ENCODE measurements at regions not wholly inside any gene's neighbourhood (a gene's known extent, or its start where the extent isn't known, plus 50 kb on each side); places are given as distances from the start of the nearest gene placed in this dataset.

DNA sequence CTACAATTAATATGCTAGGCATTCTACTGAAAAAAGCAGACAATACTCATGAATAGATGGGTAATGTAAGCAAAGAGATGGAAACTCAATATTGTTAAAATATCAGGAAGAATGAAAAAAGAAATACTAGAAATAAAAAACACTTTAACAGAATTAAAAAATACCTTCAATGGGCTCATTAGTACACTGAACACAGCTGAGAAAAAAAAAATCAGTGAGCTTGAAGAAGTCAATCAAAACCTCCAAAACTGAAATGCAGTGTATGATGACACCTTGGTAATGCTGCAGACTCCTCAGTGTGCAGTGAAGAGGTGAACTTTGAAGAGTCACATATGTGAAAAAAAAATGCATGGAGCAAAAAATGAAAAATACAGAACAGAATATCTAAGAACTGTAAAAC, 227.2 kb downstream of the TMEM26 start:
- Mint-ChIP-seq H3K36me3 (ENCODE audit: unreplicated experiment) (peaks cover 3% of the 10 kb centered on the region), H3K4me3 (ENCODE audit: unreplicated experiment) (no peak overlapping the region), H3K27me3 (ENCODE audit: unreplicated experiment) (peaks cover 40% of the 10 kb centered on the region), H3K9me3 (ENCODE audit: unreplicated experiment) (peaks cover 13% of the 10 kb centered on the region), H3K4me1 (ENCODE audit: unreplicated experiment) (peaks cover 5% of the 10 kb centered on the region), H3K27ac (ENCODE audit: unreplicated experiment) (no peak overlapping the region)
- TF ChIP-seq, protein P1, sequence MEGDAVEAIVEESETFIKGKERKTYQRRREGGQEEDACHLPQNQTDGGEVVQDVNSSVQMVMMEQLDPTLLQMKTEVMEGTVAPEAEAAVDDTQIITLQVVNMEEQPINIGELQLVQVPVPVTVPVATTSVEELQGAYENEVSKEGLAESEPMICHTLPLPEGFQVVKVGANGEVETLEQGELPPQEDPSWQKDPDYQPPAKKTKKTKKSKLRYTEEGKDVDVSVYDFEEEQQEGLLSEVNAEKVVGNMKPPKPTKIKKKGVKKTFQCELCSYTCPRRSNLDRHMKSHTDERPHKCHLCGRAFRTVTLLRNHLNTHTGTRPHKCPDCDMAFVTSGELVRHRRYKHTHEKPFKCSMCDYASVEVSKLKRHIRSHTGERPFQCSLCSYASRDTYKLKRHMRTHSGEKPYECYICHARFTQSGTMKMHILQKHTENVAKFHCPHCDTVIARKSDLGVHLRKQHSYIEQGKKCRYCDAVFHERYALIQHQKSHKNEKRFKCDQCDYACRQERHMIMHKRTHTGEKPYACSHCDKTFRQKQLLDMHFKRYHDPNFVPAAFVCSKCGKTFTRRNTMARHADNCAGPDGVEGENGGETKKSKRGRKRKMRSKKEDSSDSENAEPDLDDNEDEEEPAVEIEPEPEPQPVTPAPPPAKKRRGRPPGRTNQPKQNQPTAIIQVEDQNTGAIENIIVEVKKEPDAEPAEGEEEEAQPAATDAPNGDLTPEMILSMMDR (IDR thresholded peaks at IDR 0.05): no peak
- DNase-seq (ENCODE audit: extremely low spot score, unreplicated experiment): no peak

DNA sequence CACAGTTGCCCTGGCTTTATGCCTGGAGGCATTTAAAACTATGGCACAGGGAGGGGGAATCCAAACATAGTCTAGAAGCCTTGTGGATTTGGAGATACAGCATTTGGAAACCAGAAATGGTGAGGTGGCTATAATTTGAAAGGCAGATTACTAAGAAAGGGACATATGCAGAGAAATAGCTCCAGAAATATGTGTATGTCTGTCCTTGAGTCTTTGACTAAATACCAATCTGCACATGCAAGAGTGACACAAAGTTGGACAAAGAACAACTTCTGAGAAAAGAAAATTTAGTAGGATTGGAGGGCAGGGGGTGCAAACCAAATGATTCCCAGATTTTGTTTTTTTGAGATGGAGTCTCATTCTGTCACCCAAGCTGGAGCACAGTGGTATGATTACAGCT, 229.6 kb downstream of the TMEM26 start:
- Mint-ChIP-seq H3K4me1 (ENCODE audit: unreplicated experiment) (peaks cover 5% of the 10 kb centered on the region), H3K36me3 (ENCODE audit: unreplicated experiment) (peaks cover 3% of the 10 kb centered on the region), H3K27ac (ENCODE audit: unreplicated experiment) (no peak overlapping the region), H3K4me3 (ENCODE audit: unreplicated experiment) (no peak overlapping the region), H3K9me3 (ENCODE audit: unreplicated experiment) (peaks cover 13% of the 10 kb centered on the region), H3K27me3 (ENCODE audit: unreplicated experiment) (peaks cover 46% of the 10 kb centered on the region)
- DNase-seq (ENCODE audit: extremely low spot score, unreplicated experiment): no peak
- TF ChIP-seq, protein P1 (IDR thresholded peaks at IDR 0.05): no peak

DNA sequence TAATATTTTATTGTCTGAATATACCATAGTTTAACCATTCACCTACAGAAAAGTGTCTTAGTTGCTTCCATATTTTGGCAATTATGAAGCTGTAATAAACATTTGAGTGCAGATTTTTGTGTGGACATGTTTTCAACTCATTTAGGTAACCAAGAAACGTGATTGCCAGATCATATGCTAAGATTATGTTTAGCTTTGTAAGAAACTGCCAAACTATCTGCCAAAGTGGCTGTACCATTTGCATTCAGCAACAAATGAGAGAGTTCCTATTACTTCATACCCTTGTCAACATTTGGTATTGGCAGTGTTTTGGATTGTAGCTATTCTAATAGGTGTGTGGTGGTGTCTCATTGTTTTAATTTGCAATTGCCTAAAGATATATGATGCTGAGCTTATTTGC, 233.5 kb downstream of the TMEM26 start:
- Mint-ChIP-seq H3K9me3 (ENCODE audit: unreplicated experiment) (peaks cover 5% of the 10 kb centered on the region), H3K36me3 (ENCODE audit: unreplicated experiment) (no peaks in the 10 kb centered on the region), H3K27ac (ENCODE audit: unreplicated experiment) (no peak overlapping the region), H3K4me3 (ENCODE audit: unreplicated experiment) (no peak overlapping the region), H3K27me3 (ENCODE audit: unreplicated experiment) (peaks cover 61% of the 10 kb centered on the region), H3K4me1 (ENCODE audit: unreplicated experiment) (peaks cover 5% of the 10 kb centered on the region)
- TF ChIP-seq, protein P1 (IDR thresholded peaks at IDR 0.05): no peak
- no peak for DNase-seq (ENCODE audit: extremely low spot score, unreplicated experiment)

DNA sequence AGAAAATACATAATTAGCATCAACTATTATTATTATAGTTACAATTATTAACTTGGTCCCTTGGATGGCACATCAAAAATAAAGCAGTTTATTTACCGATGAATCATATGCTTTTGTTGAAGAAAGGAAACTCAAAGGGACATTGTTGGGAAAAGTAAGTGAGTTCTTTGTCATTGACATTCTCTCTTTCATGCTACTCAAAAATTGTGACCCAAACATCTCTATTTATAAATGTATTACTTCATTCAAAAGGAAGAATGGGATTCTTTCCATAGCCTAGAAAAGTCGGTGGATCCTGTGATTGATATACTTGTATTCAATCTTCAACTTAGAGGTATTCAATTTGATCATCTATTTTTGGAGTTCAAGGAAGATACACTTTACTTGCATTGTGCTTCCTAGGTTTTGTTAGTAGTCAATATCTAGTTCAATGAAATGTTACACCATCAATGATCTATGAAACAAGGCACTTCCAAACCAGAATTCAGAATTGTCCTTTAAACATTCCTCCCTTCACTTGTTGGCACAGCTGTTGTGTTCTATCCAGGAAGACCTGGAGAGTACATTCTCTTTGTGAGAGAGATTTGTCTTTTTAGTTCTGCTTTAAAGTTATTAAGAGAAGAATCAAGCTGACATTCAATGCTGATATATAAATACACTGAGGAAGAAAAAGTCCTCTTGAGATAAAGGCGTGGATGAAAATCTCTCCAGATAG, 235.2 kb downstream of the TMEM26 start:
- H3K4me3 Mint-ChIP-seq (ENCODE audit: unreplicated experiment): no peak overlapping the region

DNA sequence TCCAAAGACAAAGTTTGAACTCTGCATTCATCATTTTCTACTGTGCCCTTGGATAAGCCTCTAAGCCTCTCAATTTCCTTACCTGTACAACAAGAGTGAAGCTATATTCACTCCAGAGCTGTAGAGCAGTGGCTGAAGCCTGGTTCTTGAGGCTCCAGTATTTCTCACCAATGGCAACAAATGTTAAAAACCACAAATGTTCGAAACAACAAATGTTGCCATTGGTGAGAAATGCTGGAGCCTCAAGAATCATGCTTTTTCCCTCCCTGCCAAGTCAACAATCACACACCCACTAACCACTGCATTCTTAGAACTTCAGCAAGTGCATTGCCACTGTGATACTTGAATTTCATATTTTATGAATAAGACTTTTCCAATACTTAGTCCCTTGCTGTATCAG, 237.9 kb downstream of the TMEM26 start:
- no peak for DNase-seq (ENCODE audit: extremely low spot score, unreplicated experiment)
- no peaks in the 10 kb centered on the region for H3K9me3 Mint-ChIP-seq (ENCODE audit: unreplicated experiment)
- H3K27me3 Mint-ChIP-seq (ENCODE audit: unreplicated experiment): peaks cover 49% of the 10 kb centered on the region
- H3K4me1 Mint-ChIP-seq (ENCODE audit: unreplicated experiment): peaks cover 5% of the 10 kb centered on the region
- no peaks in the 10 kb centered on the region for H3K36me3 Mint-ChIP-seq (ENCODE audit: unreplicated experiment)
- TF ChIP-seq, protein P1 (IDR thresholded peaks at IDR 0.05): no peak
- no peak overlapping the region for H3K27ac Mint-ChIP-seq (ENCODE audit: unreplicated experiment)
- no peak overlapping the region for H3K4me3 Mint-ChIP-seq (ENCODE audit: unreplicated experiment)

More for the DNA sequence above, 235.2 kb downstream of the TMEM26 start:
- Mint-ChIP-seq H3K27me3 (ENCODE audit: unreplicated experiment) (peaks cover 70% of the 10 kb centered on the region), H3K36me3 (ENCODE audit: unreplicated experiment) (no peaks in the 10 kb centered on the region), H3K27ac (ENCODE audit: unreplicated experiment) (no peak overlapping the region), H3K9me3 (ENCODE audit: unreplicated experiment) (no peaks in the 10 kb centered on the region), H3K4me1 (ENCODE audit: unreplicated experiment) (no peaks in the 10 kb centered on the region)
- no peak for DNase-seq (ENCODE audit: extremely low spot score, unreplicated experiment)
- TF ChIP-seq, protein P1 (IDR thresholded peaks at IDR 0.05): no peak

Data from osteocyte (in vitro differentiated cells).